ENCODE measurements at regions not wholly inside any gene's neighbourhood (a gene's known extent, or its start where the extent isn't known, plus 50 kb on each side); places are given as distances from the start of the nearest gene placed in this dataset.
"Not testable (repeated sequence)": the region's sequence is repeated elsewhere in the genome, so short reads cannot be mapped to it uniquely, and the experiment has no call there.

GRCh38 chr17:20947708-20948107 lies 95.1 kb downstream of the USP22 start:
- TF ChIP-seq, protein P1, sequence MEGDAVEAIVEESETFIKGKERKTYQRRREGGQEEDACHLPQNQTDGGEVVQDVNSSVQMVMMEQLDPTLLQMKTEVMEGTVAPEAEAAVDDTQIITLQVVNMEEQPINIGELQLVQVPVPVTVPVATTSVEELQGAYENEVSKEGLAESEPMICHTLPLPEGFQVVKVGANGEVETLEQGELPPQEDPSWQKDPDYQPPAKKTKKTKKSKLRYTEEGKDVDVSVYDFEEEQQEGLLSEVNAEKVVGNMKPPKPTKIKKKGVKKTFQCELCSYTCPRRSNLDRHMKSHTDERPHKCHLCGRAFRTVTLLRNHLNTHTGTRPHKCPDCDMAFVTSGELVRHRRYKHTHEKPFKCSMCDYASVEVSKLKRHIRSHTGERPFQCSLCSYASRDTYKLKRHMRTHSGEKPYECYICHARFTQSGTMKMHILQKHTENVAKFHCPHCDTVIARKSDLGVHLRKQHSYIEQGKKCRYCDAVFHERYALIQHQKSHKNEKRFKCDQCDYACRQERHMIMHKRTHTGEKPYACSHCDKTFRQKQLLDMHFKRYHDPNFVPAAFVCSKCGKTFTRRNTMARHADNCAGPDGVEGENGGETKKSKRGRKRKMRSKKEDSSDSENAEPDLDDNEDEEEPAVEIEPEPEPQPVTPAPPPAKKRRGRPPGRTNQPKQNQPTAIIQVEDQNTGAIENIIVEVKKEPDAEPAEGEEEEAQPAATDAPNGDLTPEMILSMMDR (IDR thresholded peaks at IDR 0.05) = not testable (repeated sequence)
- not testable (repeated sequence) for TF ChIP-seq EP300 (IDR thresholded peaks at IDR 0.05); POLR2AphosphoS5 (IDR thresholded peaks at IDR 0.05); POLR2A (IDR thresholded peaks at IDR 0.05; ENCODE audit: low read depth)

Data from esophagus muscularis mucosa (tissue), 4 donors.